ENCODE measurements at regions not wholly inside any gene's neighbourhood (a gene's known extent, or its start where the extent isn't known, plus 50 kb on each side); places are given as distances from the start of the nearest gene placed in this dataset.

- Histone ChIP-seq H3K4me2 (ENCODE audit: insufficient read depth, low read length) (no peak overlapping the region), H3K4me1 (ENCODE audit: control insufficient read depth, extremely low read depth, insufficient read depth, low read length) (no peaks in the 10 kb centered on the region), H3K27me3 (ENCODE audit: control insufficient read depth in 2 of 2, insufficient read depth in 2 of 2, low read length in 2 of 2) (no peaks in the 10 kb centered on the region), H3K9me3 (replicated peaks; ENCODE audit: control insufficient read depth, insufficient read depth, low read length) (no peaks in the 10 kb centered on the region), H3K9me1 (replicated peaks; ENCODE audit: control insufficient read depth, extremely low read depth, insufficient read depth, low read length) (no peaks in the 10 kb centered on the region), H3K9ac (replicated peaks; ENCODE audit: extremely low read depth, insufficient read depth, low read length) (no peak overlapping the region), H3K36me3 (ENCODE audit: control insufficient read depth in 2 of 2, extremely low read depth in 1 of 2, insufficient read depth in 2 of 2, low read length in 2 of 2) (no peaks in the 10 kb centered on the region), H4K20me1 (replicated peaks; ENCODE audit: control insufficient read depth, extremely low read depth, insufficient read depth, low read length) (no peaks in the 10 kb centered on the region), H3K27ac (ENCODE audit: insufficient read depth, low read depth, low read length) (no peak overlapping the region), H3K79me2 (ENCODE audit: control insufficient read depth, insufficient read depth, low read length) (no peaks in the 10 kb centered on the region), H3K4me3 (replicated peaks in 1 of 3; ENCODE audit: insufficient read depth in 1 of 3, low read depth in 1 of 3, low read length in 3 of 3) (no peak overlapping the region), H2AFZ (ENCODE audit: low read depth, low read length) (no peak overlapping the region)
- FAIRE-seq (no peak), DNase-seq (ENCODE audit: low read depth, low spot score) (no peak)
- CTCF ChIA-PET: no interaction called here
- dilution Hi-C loops (cut with MboI; ENCODE audit: extremely low pct_ligation_motif_present, low sequenced_read_pairs) (no loop called here), intact Hi-C loops (cut with micrococcal nuclease) (no loop called here)
- TF ChIP-seq POLR2AphosphoS5 (IDR thresholded peaks at IDR 0.05; ENCODE audit: insufficient read depth, low read depth, low read length) (no peak), EZH2 (IDR thresholded peaks at IDR 0.05; ENCODE audit: borderline replicate concordance, low read depth, low read length, severe bottlenecking) (no peak), FOS (IDR thresholded peaks at IDR 0.05; ENCODE audit: borderline replicate concordance, insufficient read depth, low read length) (no peak), CTCF (IDR thresholded peaks at IDR 0.05; ENCODE audit: extremely low read depth in 1 of 2, insufficient read depth in 1 of 2, low read depth in 1 of 2, low read length in 2 of 2) (no peak), JUN (IDR thresholded peaks at IDR 0.05; ENCODE audit: borderline replicate concordance, insufficient read depth, insufficient read length, low read depth) (no peak), POLR2A (IDR thresholded peaks at IDR 0.05; ENCODE audit: low read depth, low read length) (no peak), GATA2 (IDR thresholded peaks at IDR 0.05; ENCODE audit: insufficient read depth, insufficient read length, low read depth, low read length) (no peak), MAX (IDR thresholded peaks at IDR 0.05; ENCODE audit: insufficient read depth, insufficient read length) (no peak), MYC (IDR thresholded peaks at IDR 0.05; ENCODE audit: low read depth, low read length) (no peak)
- BruUV-seq (replicated peaks): no TSS peak
- POLR2A ChIA-PET: no interaction called here
These were observed 250.2 kb upstream of the GAS1 start for GRCh38 chr9:87197349-87198130.

Data from endothelial cell of umbilical vein (primary cell).